HEK293T (cell line): ENCODE measurements at regions not wholly inside any gene's neighbourhood (a gene's known extent, or its start where the extent isn't known, plus 50 kb on each side); places are given as distances from the start of the nearest gene placed in this dataset.

ENCODE experiments used
- ARNT ChIP-seq: fragments of 450-650 bp; IDR thresholded peaks from 2 replicates; pipeline ENCODE4 v1.6.1; 2017; ENCODE audit warnings: mild to moderate bottlenecking
- BHLHE40 ChIP-seq: fragments of 450-650 bp; IDR thresholded peaks from 2 replicates; pipeline ENCODE4 v1.6.1; 2016; ENCODE audit warnings: mild to moderate bottlenecking, moderate library complexity, borderline replicate concordance
- CTBP1 ChIP-seq: fragments of 450-650 bp; IDR thresholded peaks from 2 replicates; pipeline ENCODE4 v1.6.1; 2016; ENCODE audit warnings: borderline replicate concordance
- ELF4 ChIP-seq: fragments of 450-650 bp; IDR thresholded peaks from 2 replicates; pipeline ENCODE4 v1.6.1; 2017; ENCODE audit warnings: antibody characterized with exemption
- FOXK2 ChIP-seq: fragments of 450-650 bp; IDR thresholded peaks from 2 replicates; pipeline ENCODE4 v1.6.1; 2016; ENCODE audit warnings: mild to moderate bottlenecking
- FOXM1 ChIP-seq: fragments of 450-650 bp; IDR thresholded peaks from 2 replicates; pipeline ENCODE4 v1.6.1; 2017; ENCODE audit warnings: mild to moderate bottlenecking, borderline replicate concordance
- HDGF ChIP-seq: fragments of 450-650 bp; IDR thresholded peaks from 2 replicates; pipeline ENCODE4 v1.6.1; 2017; ENCODE audit warnings: antibody characterized with exemption, borderline replicate concordance
- L3MBTL2 ChIP-seq: fragments of 450-650 bp; conservative IDR thresholded peaks from 2 replicates; pipeline ENCODE4 v1.6.1; 2016; ENCODE audit warnings: mild to moderate bottlenecking
- LEF1 ChIP-seq: fragments of 450-650 bp; IDR thresholded peaks from 2 replicates; pipeline ENCODE4 v1.6.1; 2017; ENCODE audit warnings: mild to moderate bottlenecking, borderline replicate concordance
- SP1 ChIP-seq: fragments of 450-650 bp; IDR thresholded peaks from 2 replicates; pipeline ENCODE4 v1.6.1; 2017
- SUZ12 ChIP-seq: fragments of 450-650 bp; IDR thresholded peaks from 2 replicates; pipeline ENCODE4 v1.6.1; 2016; ENCODE audit warnings: mild to moderate bottlenecking
- TARDBP ChIP-seq: fragments of 450-650 bp; IDR thresholded peaks from 2 replicates; pipeline ENCODE4 v1.6.1; 2016

GRCh38 chr2:39519886-39520285 lies 82.8 kb upstream of the MAP4K3 start:
- TF ChIP-seq BHLHE40 (no peak), SUZ12 (no peak), LEF1 (no peak), SP1 (no peak), ARNT (no peak), FOXK2 (no peak), HDGF (no peak), CTBP1 (no peak), L3MBTL2 (no peak), FOXM1 (no peak), TARDBP (no peak), ELF4 (no peak)
